Ishikawa (cell line): ENCODE measurements at regions not wholly inside any gene's neighbourhood (a gene's known extent, or its start where the extent isn't known, plus 50 kb on each side); places are given as distances from the start of the nearest gene placed in this dataset.

ENCODE experiments used
- CEBPB ChIP-seq: IDR thresholded peaks from 2 replicates; pipeline ENCODE4 v1.6.1; 2012
- CREB1 ChIP-seq: IDR thresholded peaks from 2 replicates; pipeline ENCODE4 v1.6.1; 2012; ENCODE audit warnings: low read depth
- EGR1 ChIP-seq: IDR thresholded peaks from 2 replicates; pipeline ENCODE4 v1.6.1; 2012
- EP300 ChIP-seq: IDR thresholded peaks from 2 replicates; pipeline ENCODE4 v1.6.1; 2012; ENCODE audit warnings: borderline replicate concordance
- FOXM1 ChIP-seq: IDR thresholded peaks from 2 replicates; pipeline ENCODE4 v1.6.1; 2012; ENCODE audit warnings: low read depth, borderline replicate concordance
- NFIC ChIP-seq: IDR thresholded peaks from 2 replicates; pipeline ENCODE4 v1.6.1; 2012
- RAD21 ChIP-seq: IDR thresholded peaks from 2 replicates; pipeline ENCODE4 v1.6.1; 2012; ENCODE audit warnings: low read depth
- TAF1 ChIP-seq: IDR thresholded peaks from 2 replicates; pipeline ENCODE4 v1.6.1; 2012; ENCODE audit warnings: low read depth, mild to moderate bottlenecking
- TCF12 ChIP-seq: IDR thresholded peaks from 2 replicates; pipeline ENCODE4 v1.6.1; 2012; ENCODE audit warnings: low read depth
- TEAD4 ChIP-seq: IDR thresholded peaks from 2 replicates; pipeline ENCODE4 v1.6.1; 2012
- YY1 ChIP-seq: IDR thresholded peaks from 2 replicates; pipeline ENCODE4 v1.6.1; 2012; ENCODE audit warnings: low read depth
- ZBTB7A ChIP-seq: IDR thresholded peaks from 2 replicates; pipeline ENCODE4 v1.6.1; 2012; ENCODE audit warnings: low read depth
- TF ChIP-seq, protein P1 (sequence below): IDR thresholded peaks from 2 replicates; pipeline ENCODE4 v1.6.1; 2012
- TF ChIP-seq, protein P2 (sequence below): IDR thresholded peaks from 2 replicates; pipeline ENCODE4 v1.6.1; 2012; ENCODE audit warnings: low read depth, mild to moderate bottlenecking
- TF ChIP-seq, protein P3 (sequence below): IDR thresholded peaks from 2 replicates; pipeline ENCODE4 v1.6.1; 2012

DNA sequence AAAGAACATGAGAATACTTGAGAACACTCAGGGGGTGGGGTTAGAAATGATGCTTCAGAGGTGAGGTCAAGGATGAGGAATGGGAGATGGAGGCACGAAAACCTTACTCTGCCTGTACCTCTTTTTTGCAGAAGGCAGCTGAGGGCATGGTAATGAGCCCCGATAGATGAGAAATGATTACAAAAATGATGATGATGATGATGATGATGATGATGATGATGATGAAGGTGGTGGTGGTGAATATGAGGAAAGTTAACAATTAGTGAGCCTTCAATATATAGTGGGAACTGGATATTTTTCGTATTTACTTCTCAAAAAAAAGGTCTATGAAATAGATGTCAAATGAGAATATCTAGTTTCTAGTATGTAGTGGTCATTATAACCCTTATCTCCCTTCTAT lies 584.3 kb downstream of the EPHA4 start:
- TF ChIP-seq ZBTB7A (no peak), CEBPB (no peak), TEAD4 (no peak), YY1 (no peak), FOXM1 (no peak)
- TF ChIP-seq, protein P1, sequence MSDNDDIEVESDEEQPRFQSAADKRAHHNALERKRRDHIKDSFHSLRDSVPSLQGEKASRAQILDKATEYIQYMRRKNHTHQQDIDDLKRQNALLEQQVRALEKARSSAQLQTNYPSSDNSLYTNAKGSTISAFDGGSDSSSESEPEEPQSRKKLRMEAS, result no peak

DNA sequence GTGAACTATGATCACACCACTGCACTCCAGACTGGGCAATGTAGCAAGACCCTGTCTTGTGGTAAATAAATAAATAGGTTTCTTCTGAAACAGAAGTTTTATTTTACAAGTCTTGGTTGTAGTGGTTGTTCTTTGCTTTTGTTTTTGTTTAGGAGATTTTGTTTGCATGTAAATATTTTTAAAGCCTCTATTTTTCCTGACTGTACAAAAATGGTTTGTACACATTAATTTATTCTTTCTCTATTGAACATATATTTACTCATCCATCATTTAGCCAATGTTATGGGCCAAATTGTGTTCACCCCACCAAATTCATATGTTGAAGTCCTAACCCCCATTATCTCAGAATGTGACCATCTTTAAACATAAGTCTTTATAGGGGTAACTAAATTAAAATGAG lies 580.1 kb downstream of the EPHA4 start:
- TF ChIP-seq TAF1 (no peak), EGR1 (no peak), EP300 (no peak), YY1 (no peak), NFIC (no peak), RAD21 (no peak), CREB1 (no peak)
- TF ChIP-seq, protein P2, sequence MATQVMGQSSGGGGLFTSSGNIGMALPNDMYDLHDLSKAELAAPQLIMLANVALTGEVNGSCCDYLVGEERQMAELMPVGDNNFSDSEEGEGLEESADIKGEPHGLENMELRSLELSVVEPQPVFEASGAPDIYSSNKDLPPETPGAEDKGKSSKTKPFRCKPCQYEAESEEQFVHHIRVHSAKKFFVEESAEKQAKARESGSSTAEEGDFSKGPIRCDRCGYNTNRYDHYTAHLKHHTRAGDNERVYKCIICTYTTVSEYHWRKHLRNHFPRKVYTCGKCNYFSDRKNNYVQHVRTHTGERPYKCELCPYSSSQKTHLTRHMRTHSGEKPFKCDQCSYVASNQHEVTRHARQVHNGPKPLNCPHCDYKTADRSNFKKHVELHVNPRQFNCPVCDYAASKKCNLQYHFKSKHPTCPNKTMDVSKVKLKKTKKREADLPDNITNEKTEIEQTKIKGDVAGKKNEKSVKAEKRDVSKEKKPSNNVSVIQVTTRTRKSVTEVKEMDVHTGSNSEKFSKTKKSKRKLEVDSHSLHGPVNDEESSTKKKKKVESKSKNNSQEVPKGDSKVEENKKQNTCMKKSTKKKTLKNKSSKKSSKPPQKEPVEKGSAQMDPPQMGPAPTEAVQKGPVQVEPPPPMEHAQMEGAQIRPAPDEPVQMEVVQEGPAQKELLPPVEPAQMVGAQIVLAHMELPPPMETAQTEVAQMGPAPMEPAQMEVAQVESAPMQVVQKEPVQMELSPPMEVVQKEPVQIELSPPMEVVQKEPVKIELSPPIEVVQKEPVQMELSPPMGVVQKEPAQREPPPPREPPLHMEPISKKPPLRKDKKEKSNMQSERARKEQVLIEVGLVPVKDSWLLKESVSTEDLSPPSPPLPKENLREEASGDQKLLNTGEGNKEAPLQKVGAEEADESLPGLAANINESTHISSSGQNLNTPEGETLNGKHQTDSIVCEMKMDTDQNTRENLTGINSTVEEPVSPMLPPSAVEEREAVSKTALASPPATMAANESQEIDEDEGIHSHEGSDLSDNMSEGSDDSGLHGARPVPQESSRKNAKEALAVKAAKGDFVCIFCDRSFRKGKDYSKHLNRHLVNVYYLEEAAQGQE, result no peak
- TF ChIP-seq, protein P1, result no peak

DNA sequence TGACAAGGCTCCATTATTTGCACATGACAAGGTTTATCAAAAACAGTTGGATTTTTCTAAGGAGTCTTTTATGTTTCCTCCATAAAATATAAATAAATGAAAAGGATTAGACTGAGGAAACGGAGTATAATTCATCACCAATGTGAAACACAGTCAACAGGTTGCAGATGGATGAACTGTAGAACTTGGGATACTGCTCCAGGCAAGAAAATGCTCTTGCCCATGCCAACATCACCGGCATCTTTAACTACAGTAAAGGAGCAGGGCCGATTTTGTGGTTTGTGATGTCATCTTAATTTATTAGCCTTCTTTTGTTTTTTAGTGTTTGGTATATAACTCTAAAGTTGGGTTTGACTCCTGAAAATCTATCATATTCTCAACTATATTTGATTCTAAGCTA lies 577.3 kb downstream of the EPHA4 start:
- TF ChIP-seq NFIC (no peak), CREB1 (no peak), EGR1 (no peak), TAF1 (no peak), ZBTB7A (no peak), CEBPB (no peak), TCF12 (no peak), EP300 (no peak), FOXM1 (no peak), YY1 (no peak), TEAD4 (no peak)
- TF ChIP-seq, protein P3, sequence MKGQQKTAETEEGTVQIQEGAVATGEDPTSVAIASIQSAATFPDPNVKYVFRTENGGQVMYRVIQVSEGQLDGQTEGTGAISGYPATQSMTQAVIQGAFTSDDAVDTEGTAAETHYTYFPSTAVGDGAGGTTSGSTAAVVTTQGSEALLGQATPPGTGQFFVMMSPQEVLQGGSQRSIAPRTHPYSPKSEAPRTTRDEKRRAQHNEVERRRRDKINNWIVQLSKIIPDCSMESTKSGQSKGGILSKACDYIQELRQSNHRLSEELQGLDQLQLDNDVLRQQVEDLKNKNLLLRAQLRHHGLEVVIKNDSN, result no peak
- TF ChIP-seq, protein P2, result no peak
- TF ChIP-seq, protein P1, result no peak

DNA sequence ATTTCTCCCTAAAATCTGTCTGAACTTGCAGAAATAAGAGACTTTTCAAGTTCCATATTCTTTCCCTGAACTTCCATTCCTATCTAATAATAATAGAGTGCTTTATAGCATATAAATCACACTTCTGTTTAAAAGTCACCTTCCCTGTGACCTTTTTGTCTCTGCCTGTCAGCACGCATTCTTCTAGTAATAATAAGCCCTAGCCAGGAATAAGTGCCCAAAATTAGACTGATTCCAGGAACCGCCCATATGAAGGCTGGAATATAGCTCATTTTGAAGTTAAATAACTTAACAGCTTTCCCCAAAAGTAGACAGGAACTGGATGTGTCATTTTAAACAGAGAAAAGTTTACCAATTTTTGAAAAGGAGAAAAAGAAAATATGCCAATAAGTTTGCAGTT lies 576.5 kb downstream of the EPHA4 start:
- TF ChIP-seq, protein P1, result no peak
- TF ChIP-seq EP300, result no peak
- TF ChIP-seq TCF12, result no peak
- no peak for TF ChIP-seq CEBPB
- no peak for TF ChIP-seq CREB1
- no peak for TF ChIP-seq YY1
- TF ChIP-seq FOXM1, result no peak
- TF ChIP-seq, protein P2, result no peak
- no peak for TF ChIP-seq RAD21
- TF ChIP-seq TEAD4, result no peak
- TF ChIP-seq, protein P3, result no peak
- no peak for TF ChIP-seq NFIC
- TF ChIP-seq EGR1, result no peak
- TF ChIP-seq ZBTB7A, result no peak
- no peak for TF ChIP-seq TAF1

DNA sequence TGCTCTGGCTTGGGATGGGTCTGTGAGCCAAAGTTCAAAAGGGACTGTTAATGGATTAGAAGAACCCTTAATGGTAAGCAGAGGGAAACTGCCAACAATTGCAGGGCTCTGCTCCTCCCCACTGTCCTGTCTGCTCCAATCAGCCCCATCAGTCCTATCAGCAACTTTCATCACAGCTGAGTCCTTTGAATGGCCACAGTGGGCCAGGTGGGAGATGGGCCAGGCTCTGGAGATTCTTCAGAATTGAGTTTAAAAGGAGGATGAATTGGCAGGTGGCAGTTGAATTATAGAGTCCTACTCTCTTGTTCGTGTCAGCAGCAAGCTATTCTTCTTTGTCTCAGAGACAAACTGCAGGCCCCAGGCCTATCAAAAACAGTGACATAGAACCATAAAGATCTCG lies 573.9 kb downstream of the EPHA4 start:
- TF ChIP-seq ZBTB7A (no peak), TAF1 (no peak), CREB1 (no peak), EP300 (no peak), NFIC (no peak), FOXM1 (no peak), CEBPB (no peak), YY1 (no peak), TEAD4 (no peak), TCF12 (no peak), EGR1 (no peak)
- TF ChIP-seq, protein P2, result no peak
- TF ChIP-seq, protein P1, result no peak
